Subcutaneous abdominal adipose tissue (tissue), 5 donors: ENCODE measurements at regions not wholly inside any gene's neighbourhood (a gene's known extent, or its start where the extent isn't known, plus 50 kb on each side); places are given as distances from the start of the nearest gene placed in this dataset.
"Not testable (repeated sequence)": the region's sequence is repeated elsewhere in the genome, so short reads cannot be mapped to it uniquely, and the experiment has no call there.

ENCODE experiments used
- H3K27ac ChIP-seq: one replicate; pipeline ENCODE4 v1.7.0; 2013; ENCODE audit warnings: low read depth, mild to moderate bottlenecking, inconsistent platforms, low read length, moderate library complexity
- H3K27me3 ChIP-seq, 5 donors: one replicate each; pipeline ENCODE4 v1.7.0; 2013; ENCODE audit warnings: low read length in 5 of 5, inconsistent platforms in 1 of 5; ENCODE audit not compliant: control insufficient read depth in 5 of 5, insufficient read depth in 4 of 5
- H3K36me3 ChIP-seq, 5 donors: one replicate each; pipeline ENCODE4 v1.7.0; 2013; ENCODE audit warnings: low read length in 5 of 5; ENCODE audit not compliant: control insufficient read depth in 5 of 5, insufficient read depth in 5 of 5
- H3K4me1 ChIP-seq, 5 donors: one replicate each; pipeline ENCODE4 v1.7.0; 2013; ENCODE audit warnings: low read length in 5 of 5, mild to moderate bottlenecking in 3 of 5, moderate library complexity in 1 of 5; ENCODE audit not compliant: control insufficient read depth in 5 of 5, insufficient read depth in 5 of 5
- H3K4me3 ChIP-seq, 5 donors: one replicate each; pipeline ENCODE4 v1.7.0; 2013; ENCODE audit warnings: low read length in 5 of 5, low read depth in 1 of 5
- H3K9ac ChIP-seq, 5 donors: one replicate each; pipeline ENCODE4 v1.7.0; 2013; ENCODE audit warnings: low read length in 5 of 5, mild to moderate bottlenecking in 4 of 5, moderate library complexity in 3 of 5
- H3K9me3 ChIP-seq, 5 donors: one replicate each; pipeline ENCODE4 v1.7.0; 2013; ENCODE audit warnings: low read length in 5 of 5; ENCODE audit not compliant: control insufficient read depth in 5 of 5
- donor health status: healthy.
- donor health status: healthy.
- donor health status: healthy.
- donor health status: healthy.
- donor health status: healthy.

GRCh38 chr3:26472345-26472744 lies 150.2 kb upstream of the LRRC3B start:
- H3K4me3 ChIP-seq: no peak overlapping the region
- H3K9ac ChIP-seq: no peak overlapping the region
- H3K27me3 ChIP-seq: no peaks in the 10 kb centered on the region
- no peaks in the 10 kb centered on the region for H3K4me1 ChIP-seq
- no peaks in the 10 kb centered on the region for H3K36me3 ChIP-seq
- H3K27ac ChIP-seq: no peak overlapping the region
- H3K9me3 ChIP-seq: peaks cover 0 to 4% (median 0%) of the 10 kb centered on the region in 5 donors

GRCh38 chr3:26474706-26475105 lies 147.9 kb upstream of the LRRC3B start:
- Histone ChIP-seq H3K4me3 (no peak overlapping the region), H3K27ac (no peak overlapping the region), H3K4me1 (no peaks in the 10 kb centered on the region), H3K36me3 (no peaks in the 10 kb centered on the region), H3K9me3 (peaks cover 0 to 3% (median 0%) of the 10 kb centered on the region in 5 donors), H3K27me3 (no peaks in the 10 kb centered on the region), H3K9ac (no peak overlapping the region)

- no peak overlapping the region for H3K4me3 ChIP-seq
- no peaks in the 10 kb centered on the region for H3K4me1 ChIP-seq
- H3K27me3 ChIP-seq: no peaks in the 10 kb centered on the region
- peaks cover 0 to 5% (median 2%) of the 10 kb centered on the region in 5 donors for H3K9me3 ChIP-seq
- no peak overlapping the region for H3K27ac ChIP-seq
- H3K36me3 ChIP-seq: no peaks in the 10 kb centered on the region
- no peak overlapping the region for H3K9ac ChIP-seq
Observed at GRCh38 chr3:26480377-26480776, 142.2 kb upstream of the LRRC3B start.

GRCh38 chr3:26484140-26484539 lies 138.4 kb upstream of the LRRC3B start:
- no peak overlapping the region for H3K9ac ChIP-seq
- H3K27me3 ChIP-seq: no peaks in the 10 kb centered on the region
- no peaks in the 10 kb centered on the region for H3K4me1 ChIP-seq
- no peaks in the 10 kb centered on the region for H3K36me3 ChIP-seq
- H3K9me3 ChIP-seq: peaks cover 0 to 5% (median 2%) of the 10 kb centered on the region in 5 donors
- H3K27ac ChIP-seq: no peak overlapping the region
- H3K4me3 ChIP-seq: no peak overlapping the region

- H3K9ac ChIP-seq: no peak overlapping the region
- H3K27me3 ChIP-seq: no peaks in the 10 kb centered on the region
- H3K27ac ChIP-seq: no peak overlapping the region
- H3K36me3 ChIP-seq: no peaks in the 10 kb centered on the region
- no peak overlapping the region for H3K4me3 ChIP-seq
- H3K4me1 ChIP-seq: no peaks in the 10 kb centered on the region
- H3K9me3 ChIP-seq: peaks cover 0 to 4% (median 0%) of the 10 kb centered on the region in 5 donors
Observed at GRCh38 chr3:26498271-26498670, 124.3 kb upstream of the LRRC3B start.

- H3K36me3 ChIP-seq: no peaks in the 10 kb centered on the region
- no peak overlapping the region for H3K4me3 ChIP-seq
- H3K9ac ChIP-seq: no peak overlapping the region
Observed at GRCh38 chr3:26505399-26505798, 117.2 kb upstream of the LRRC3B start.

GRCh38 chr3:26514445-26515029 lies 108.0 kb upstream of the LRRC3B start:
- H3K27ac ChIP-seq, H3K9ac ChIP-seq, H3K9me3 ChIP-seq, H3K4me1 ChIP-seq, H3K27me3 ChIP-seq, H3K36me3 ChIP-seq, H3K4me3 ChIP-seq: not testable (repeated sequence)

More at GRCh38 chr3:26505399-26505798, 117.2 kb upstream of the LRRC3B start:
- Histone ChIP-seq H3K27ac (no peak overlapping the region), H3K4me1 (no peaks in the 10 kb centered on the region), H3K27me3 (no peaks in the 10 kb centered on the region), H3K9me3 (peaks cover 0 to 4% (median 0%) of the 10 kb centered on the region in 5 donors)

- H3K27me3 ChIP-seq: no peaks in the 10 kb centered on the region
- no peak overlapping the region for H3K27ac ChIP-seq
- H3K9me3 ChIP-seq: peaks cover 0 to 4% (median 2%) of the 10 kb centered on the region in 5 donors
- no peak overlapping the region for H3K9ac ChIP-seq
- no peak overlapping the region for H3K4me3 ChIP-seq
- H3K4me1 ChIP-seq: no peaks in the 10 kb centered on the region
- no peaks in the 10 kb centered on the region for H3K36me3 ChIP-seq
Observed at GRCh38 chr3:26515351-26515750, 107.2 kb upstream of the LRRC3B start.

- Histone ChIP-seq H3K27ac (no peak overlapping the region), H3K4me1 (no peaks in the 10 kb centered on the region), H3K27me3 (no peaks in the 10 kb centered on the region), H3K9ac (no peak overlapping the region), H3K36me3 (no peaks in the 10 kb centered on the region), H3K9me3 (peaks cover 2 to 21% (median 17%) of the 10 kb centered on the region in 5 donors), H3K4me3 (no peak overlapping the region)
Observed at GRCh38 chr3:26521261-26521660, 101.3 kb upstream of the LRRC3B start.

GRCh38 chr3:26522919-26523318 lies 99.7 kb upstream of the LRRC3B start:
- H3K9me3 ChIP-seq: peaks cover 2 to 23% (median 21%) of the 10 kb centered on the region in 5 donors
- no peak overlapping the region for H3K27ac ChIP-seq
- no peaks in the 10 kb centered on the region for H3K27me3 ChIP-seq
- H3K36me3 ChIP-seq: no peaks in the 10 kb centered on the region
- H3K4me3 ChIP-seq: no peak overlapping the region
- no peak overlapping the region for H3K9ac ChIP-seq
- H3K4me1 ChIP-seq: no peaks in the 10 kb centered on the region
